Right forelimb (tissue), 1 donor: ENCODE measurements at regions not wholly inside any gene's neighbourhood (a gene's known extent, or its start where the extent isn't known, plus 50 kb on each side); places are given as distances from the start of the nearest gene placed in this dataset.

Experiments used
- DNase-seq: peaks from one replicate; pipeline ENCODE4 v3.0.0-alpha.2; 2018

- no peak for DNase-seq
These were observed 227.6 kb downstream of the ASXL3 start for GRCh38 chr18:33805592-33805991.

DNA sequence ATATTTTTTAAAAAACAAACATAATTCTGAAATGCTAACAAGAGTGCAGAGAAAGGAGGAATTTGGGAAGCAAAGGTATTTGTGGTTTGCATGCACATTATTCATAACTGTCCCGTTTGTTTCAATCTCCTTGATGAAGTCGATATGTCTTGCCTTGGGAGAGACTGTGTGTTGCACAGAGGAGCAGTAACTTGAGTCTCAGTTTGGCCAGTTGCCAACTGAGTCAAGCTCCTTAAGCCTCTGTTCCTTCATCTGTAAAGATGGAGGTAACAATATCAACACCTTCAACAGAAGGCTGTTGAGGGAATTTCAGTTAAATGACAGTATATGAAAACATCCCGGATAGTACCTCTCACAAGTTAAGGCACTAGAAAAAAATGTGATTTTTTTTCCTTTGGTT lies 226.2 kb downstream of the ASXL3 start:
- DNase-seq, result no peak

- no peak for DNase-seq
These were observed 225.6 kb downstream of the ASXL3 start for GRCh38 chr18:33803636-33804035.

GRCh38 chr18:33802955-33803354 lies 224.9 kb downstream of the ASXL3 start:
- DNase-seq, result no peak
